Activated CD8-positive, alpha-beta T cell treated with anti-CD3 and anti-CD28 coated beads for 36 hours (primary cell): ENCODE measurements at regions not wholly inside any gene's neighbourhood (a gene's known extent, or its start where the extent isn't known, plus 50 kb on each side); places are given as distances from the start of the nearest gene placed in this dataset.

ENCODE experiments used
- ATAC-seq: fragments of 200-7000 bp; cut with Tn5 transposase; one replicate; pipeline ENCODE4 v1.10.0; 2021; ENCODE audit warnings: mild to moderate bottlenecking, moderate library complexity
- CTCF ChIA-PET: fragments of 350-600 bp; sonication (Branson Sonifier 250); formaldehyde crosslinking; loops from one replicate; lab custom pipeline; 2021; ENCODE audit warnings: antibody characterized with exemption; lab: Charles Lee
- POLR2A ChIA-PET: fragments of 350-600 bp; sonication (Branson Sonifier 250); formaldehyde crosslinking; loops from one replicate; lab custom pipeline; 2021; ENCODE audit warnings: antibody characterized with exemption; lab: Charles Lee
- DNase-seq: peaks from one replicate; pipeline ENCODE4 v3.0.0-alpha.2; 2020
- H3K27ac Mint-ChIP-seq: one replicate; pipeline ENCODE4 v1.8.0; 2021; ENCODE audit warnings: mild to moderate bottlenecking, mixed read lengths
- H3K27me3 Mint-ChIP-seq: one replicate; pipeline ENCODE4 v1.8.0; 2021; ENCODE audit warnings: mixed read lengths
- H3K36me3 Mint-ChIP-seq: one replicate; pipeline ENCODE4 v1.8.0; 2021; ENCODE audit warnings: low read depth, mixed read lengths
- H3K4me1 Mint-ChIP-seq: one replicate; pipeline ENCODE4 v1.8.0; 2021; ENCODE audit warnings: low read depth, mixed read lengths
- H3K4me3 Mint-ChIP-seq: one replicate; pipeline ENCODE4 v1.8.0; 2021; ENCODE audit warnings: mild to moderate bottlenecking, moderate library complexity, mixed read lengths
- H3K9me3 Mint-ChIP-seq: one replicate; pipeline ENCODE4 v1.8.0; 2021; ENCODE audit warnings: mixed read lengths
- CTCF ChIP-seq: fragments of 200-600 bp; IDR thresholded peaks from one replicate; pipeline ENCODE4 v1.8.0; 2022; ENCODE audit warnings: antibody characterized with exemption, mild to moderate bottlenecking
- intact Hi-C: fragments of 100-400 bp; cut with micrococcal nuclease; formaldehyde crosslinking; loops from one replicate; pipeline ENCODE4 v1.10.0; 2022

GRCh38 chr11:131186629-131187101, 183.8 kb upstream of the NTM start:
- TF ChIP-seq CTCF = no peak
- H3K4me3 Mint-ChIP-seq = no peak overlapping the region
- DNase-seq = peak; percentile 18
- H3K27me3 Mint-ChIP-seq = peaks cover 13% of the 10 kb centered on the region
- CTCF ChIA-PET = interaction anchor here (1.5 kb wide), 1 partner anchor 509 kb away, joined by 3 read pairs; no protein-coding TSS in a partner anchor
- peaks cover 3% of the 10 kb centered on the region for H3K4me1 Mint-ChIP-seq
- POLR2A ChIA-PET = no interaction called here
- H3K36me3 Mint-ChIP-seq = no peaks in the 10 kb centered on the region
- ATAC-seq = no peak
- intact Hi-C loops = no loop called here
- no peaks in the 10 kb centered on the region for H3K9me3 Mint-ChIP-seq
- H3K27ac Mint-ChIP-seq = no peak overlapping the region

GRCh38 chr11:131190446-131190845, 180.0 kb upstream of the NTM start:
- DNase-seq = no peak
- TF ChIP-seq CTCF = no peak

GRCh38 chr11:131191606-131192005, 178.8 kb upstream of the NTM start:
- Mint-ChIP-seq H3K9me3 (no peaks in the 10 kb centered on the region), H3K36me3 (no peaks in the 10 kb centered on the region), H3K4me3 (no peak overlapping the region), H3K27me3 (peaks cover 5% of the 10 kb centered on the region), H3K4me1 (peaks cover 3% of the 10 kb centered on the region), H3K27ac (no peak overlapping the region)
- CTCF ChIA-PET = no interaction called here
- no peak for TF ChIP-seq CTCF
- no peak for DNase-seq
- intact Hi-C loops = no loop called here
- POLR2A ChIA-PET = no interaction called here
- no peak for ATAC-seq

More at GRCh38 chr11:131190446-131190845, 180.0 kb upstream of the NTM start:
- Mint-ChIP-seq H3K27me3 (peaks cover 9% of the 10 kb centered on the region), H3K4me3 (no peak overlapping the region), H3K4me1 (peaks cover 3% of the 10 kb centered on the region), H3K36me3 (no peaks in the 10 kb centered on the region), H3K9me3 (no peaks in the 10 kb centered on the region), H3K27ac (no peak overlapping the region)
- ATAC-seq = no peak
- ChIA-PET CTCF (no interaction called here), POLR2A (no interaction called here)
- intact Hi-C loops = no loop called here

GRCh38 chr11:131192628-131193027, 177.8 kb upstream of the NTM start:
- no peak overlapping the region for H3K27ac Mint-ChIP-seq

GRCh38 chr11:131193031-131193501, 177.3 kb upstream of the NTM start:
- intact Hi-C loops = no loop called here
- ChIA-PET POLR2A (no interaction called here), CTCF (no interaction called here)
- ATAC-seq = no peak
- H3K27ac Mint-ChIP-seq = no peak overlapping the region
- no peaks in the 10 kb centered on the region for H3K4me1 Mint-ChIP-seq
- no peaks in the 10 kb centered on the region for H3K36me3 Mint-ChIP-seq
- no peaks in the 10 kb centered on the region for H3K27me3 Mint-ChIP-seq
- H3K4me3 Mint-ChIP-seq = no peak overlapping the region
- no peak for DNase-seq
- no peak for TF ChIP-seq CTCF
- no peaks in the 10 kb centered on the region for H3K9me3 Mint-ChIP-seq

More at GRCh38 chr11:131192628-131193027, 177.8 kb upstream of the NTM start:
- no peak for TF ChIP-seq CTCF
- H3K36me3 Mint-ChIP-seq = no peaks in the 10 kb centered on the region
- no peak for ATAC-seq
- no peak for DNase-seq
- no peaks in the 10 kb centered on the region for H3K4me1 Mint-ChIP-seq
- CTCF ChIA-PET = no interaction called here
- POLR2A ChIA-PET = no interaction called here
- H3K27me3 Mint-ChIP-seq = no peaks in the 10 kb centered on the region
- intact Hi-C loops = no loop called here
- H3K4me3 Mint-ChIP-seq = no peak overlapping the region
- no peaks in the 10 kb centered on the region for H3K9me3 Mint-ChIP-seq
